ENCODE measurements at regions not wholly inside any gene's neighbourhood (a gene's known extent, or its start where the extent isn't known, plus 50 kb on each side); places are given as distances from the start of the nearest gene placed in this dataset.

DNA sequence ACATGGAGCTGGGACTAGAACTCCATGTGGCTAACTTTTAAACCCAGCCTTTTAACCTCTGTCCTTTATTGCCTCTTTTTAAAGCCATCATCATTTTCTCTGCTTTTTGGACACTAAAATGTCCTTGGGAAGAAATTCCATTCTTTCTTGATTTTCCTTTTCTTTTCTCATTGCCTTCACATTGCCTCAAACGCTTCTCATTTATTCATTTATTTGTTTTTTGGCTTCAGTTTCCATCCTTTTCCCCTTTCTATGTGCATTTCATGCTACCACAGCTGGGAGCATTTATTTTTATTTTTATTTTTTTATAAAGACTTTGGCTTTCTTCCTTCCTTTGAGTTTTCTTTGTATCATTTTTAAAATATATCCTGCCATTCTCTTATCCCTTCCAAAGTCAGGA, 212.2 kb downstream of the DACT1 start:
- ChIA-PET CTCF (no interaction called here), POLR2A (no interaction called here)
- Histone ChIP-seq H3K36me3 (ENCODE audit: control insufficient read depth, insufficient read depth, low read length) (no peaks in the 10 kb centered on the region), H3K4me1 (no peaks in the 10 kb centered on the region), H3K9me3 (no peaks in the 10 kb centered on the region), H3K4me3 (ENCODE audit: low read depth, low read length) (no peak overlapping the region), H3K27me3 (replicated peaks; ENCODE audit: control insufficient read depth, insufficient read depth, low read length) (no peaks in the 10 kb centered on the region)
- H3K9me3 Mint-ChIP-seq (ENCODE audit: unreplicated experiment): no peaks in the 10 kb centered on the region
- H3K27ac Mint-ChIP-seq (ENCODE audit: unreplicated experiment): no peak overlapping the region
- H3K4me1 Mint-ChIP-seq (ENCODE audit: low read depth, unreplicated experiment): no peaks in the 10 kb centered on the region
- H3K27me3 Mint-ChIP-seq (ENCODE audit: insufficient read depth, unreplicated experiment): peaks cover 8% of the 10 kb centered on the region
- H3K4me3 Mint-ChIP-seq (ENCODE audit: unreplicated experiment): no peak overlapping the region
- DNase-seq: no peak
- H3K36me3 Mint-ChIP-seq (ENCODE audit: insufficient read depth, unreplicated experiment): no peaks in the 10 kb centered on the region
- BruUV-seq (replicated peaks): no TSS peak
- intact Hi-C loops (cut with micrococcal nuclease; ENCODE audit: unreplicated experiment): no loop called here
- TF ChIP-seq, protein P1, sequence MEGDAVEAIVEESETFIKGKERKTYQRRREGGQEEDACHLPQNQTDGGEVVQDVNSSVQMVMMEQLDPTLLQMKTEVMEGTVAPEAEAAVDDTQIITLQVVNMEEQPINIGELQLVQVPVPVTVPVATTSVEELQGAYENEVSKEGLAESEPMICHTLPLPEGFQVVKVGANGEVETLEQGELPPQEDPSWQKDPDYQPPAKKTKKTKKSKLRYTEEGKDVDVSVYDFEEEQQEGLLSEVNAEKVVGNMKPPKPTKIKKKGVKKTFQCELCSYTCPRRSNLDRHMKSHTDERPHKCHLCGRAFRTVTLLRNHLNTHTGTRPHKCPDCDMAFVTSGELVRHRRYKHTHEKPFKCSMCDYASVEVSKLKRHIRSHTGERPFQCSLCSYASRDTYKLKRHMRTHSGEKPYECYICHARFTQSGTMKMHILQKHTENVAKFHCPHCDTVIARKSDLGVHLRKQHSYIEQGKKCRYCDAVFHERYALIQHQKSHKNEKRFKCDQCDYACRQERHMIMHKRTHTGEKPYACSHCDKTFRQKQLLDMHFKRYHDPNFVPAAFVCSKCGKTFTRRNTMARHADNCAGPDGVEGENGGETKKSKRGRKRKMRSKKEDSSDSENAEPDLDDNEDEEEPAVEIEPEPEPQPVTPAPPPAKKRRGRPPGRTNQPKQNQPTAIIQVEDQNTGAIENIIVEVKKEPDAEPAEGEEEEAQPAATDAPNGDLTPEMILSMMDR (IDR thresholded peaks at IDR 0.05; ENCODE audit: insufficient read depth in 1 of 2, low read depth in 1 of 2, low read length in 1 of 2, severe bottlenecking in 1 of 2, unreplicated experiment in 1 of 2): no peak

DNA sequence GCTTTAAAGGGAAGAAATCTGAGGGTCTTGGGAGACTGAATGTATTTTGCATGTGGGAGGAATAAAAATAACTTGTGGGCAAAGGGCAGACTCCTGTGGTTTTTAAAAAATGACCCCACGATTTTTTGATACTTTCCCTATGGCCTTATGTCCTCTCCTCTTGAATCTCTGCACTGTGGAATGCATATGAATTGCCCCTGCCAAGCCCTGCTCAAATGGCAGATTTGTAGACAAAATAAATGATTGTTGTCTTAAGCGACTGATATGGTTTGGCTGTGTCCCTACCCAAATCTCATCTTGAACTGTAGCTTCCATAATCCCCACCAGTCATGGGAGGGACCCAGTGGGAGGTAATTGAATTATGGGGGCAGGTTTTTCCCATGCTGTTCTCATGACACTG, 223.8 kb downstream of the DACT1 start:
- H3K9me3 Mint-ChIP-seq (ENCODE audit: unreplicated experiment): peaks cover 17% of the 10 kb centered on the region
- Histone ChIP-seq H3K4me3 (ENCODE audit: low read depth, low read length) (no peak overlapping the region), H3K4me1 (peaks cover 12% of the 10 kb centered on the region), H3K36me3 (ENCODE audit: control insufficient read depth, insufficient read depth, low read length) (no peaks in the 10 kb centered on the region), H3K9me3 (no peaks in the 10 kb centered on the region), H3K27me3 (replicated peaks; ENCODE audit: control insufficient read depth, insufficient read depth, low read length) (no peaks in the 10 kb centered on the region)
- CTCF ChIA-PET: no interaction called here
- BruUV-seq (replicated peaks): no TSS peak
- peaks cover 6% of the 10 kb centered on the region for H3K4me1 Mint-ChIP-seq (ENCODE audit: low read depth, unreplicated experiment)
- POLR2A ChIA-PET: no interaction called here
- peaks cover 5% of the 10 kb centered on the region for H3K27me3 Mint-ChIP-seq (ENCODE audit: insufficient read depth, unreplicated experiment)
- H3K4me3 Mint-ChIP-seq (ENCODE audit: unreplicated experiment): no peak overlapping the region
- TF ChIP-seq, protein P1 (IDR thresholded peaks at IDR 0.05; ENCODE audit: insufficient read depth in 1 of 2, low read depth in 1 of 2, low read length in 1 of 2, severe bottlenecking in 1 of 2, unreplicated experiment in 1 of 2): no peak
- no peak for DNase-seq
- intact Hi-C loops (cut with micrococcal nuclease; ENCODE audit: unreplicated experiment): no loop called here
- H3K36me3 Mint-ChIP-seq (ENCODE audit: insufficient read depth, unreplicated experiment): peaks cover 9% of the 10 kb centered on the region
- no peak overlapping the region for H3K27ac Mint-ChIP-seq (ENCODE audit: unreplicated experiment)

- Mint-ChIP-seq H3K36me3 (ENCODE audit: insufficient read depth, unreplicated experiment) (peaks cover 10% of the 10 kb centered on the region), H3K27ac (ENCODE audit: unreplicated experiment) (no peak overlapping the region), H3K9me3 (ENCODE audit: unreplicated experiment) (peaks cover 19% of the 10 kb centered on the region), H3K4me1 (ENCODE audit: low read depth, unreplicated experiment) (peaks cover 8% of the 10 kb centered on the region), H3K27me3 (ENCODE audit: insufficient read depth, unreplicated experiment) (peaks cover under 1% of the 10 kb centered on the region), H3K4me3 (ENCODE audit: unreplicated experiment) (no peak overlapping the region)
- intact Hi-C loops (cut with micrococcal nuclease; ENCODE audit: unreplicated experiment): no loop called here
- H3K4me3 ChIP-seq (ENCODE audit: low read depth, low read length): no peak overlapping the region
- no peaks in the 10 kb centered on the region for H3K36me3 ChIP-seq (ENCODE audit: control insufficient read depth, insufficient read depth, low read length)
- DNase-seq: no peak
- BruUV-seq (replicated peaks): no TSS peak
- ChIA-PET CTCF (no interaction called here), POLR2A (no interaction called here)
- no peaks in the 10 kb centered on the region for H3K9me3 ChIP-seq
- TF ChIP-seq, protein P1 (IDR thresholded peaks at IDR 0.05; ENCODE audit: insufficient read depth in 1 of 2, low read depth in 1 of 2, low read length in 1 of 2, severe bottlenecking in 1 of 2, unreplicated experiment in 1 of 2): no peak
- H3K27me3 ChIP-seq (replicated peaks; ENCODE audit: control insufficient read depth, insufficient read depth, low read length): no peaks in the 10 kb centered on the region
- H3K4me1 ChIP-seq: peaks cover 17% of the 10 kb centered on the region
Observed at GRCh38 chr14:58862416-58863160, 224.8 kb downstream of the DACT1 start.
